ENCODE measurements at regions not wholly inside any gene's neighbourhood (a gene's known extent, or its start where the extent isn't known, plus 50 kb on each side); places are given as distances from the start of the nearest gene placed in this dataset.

DNA sequence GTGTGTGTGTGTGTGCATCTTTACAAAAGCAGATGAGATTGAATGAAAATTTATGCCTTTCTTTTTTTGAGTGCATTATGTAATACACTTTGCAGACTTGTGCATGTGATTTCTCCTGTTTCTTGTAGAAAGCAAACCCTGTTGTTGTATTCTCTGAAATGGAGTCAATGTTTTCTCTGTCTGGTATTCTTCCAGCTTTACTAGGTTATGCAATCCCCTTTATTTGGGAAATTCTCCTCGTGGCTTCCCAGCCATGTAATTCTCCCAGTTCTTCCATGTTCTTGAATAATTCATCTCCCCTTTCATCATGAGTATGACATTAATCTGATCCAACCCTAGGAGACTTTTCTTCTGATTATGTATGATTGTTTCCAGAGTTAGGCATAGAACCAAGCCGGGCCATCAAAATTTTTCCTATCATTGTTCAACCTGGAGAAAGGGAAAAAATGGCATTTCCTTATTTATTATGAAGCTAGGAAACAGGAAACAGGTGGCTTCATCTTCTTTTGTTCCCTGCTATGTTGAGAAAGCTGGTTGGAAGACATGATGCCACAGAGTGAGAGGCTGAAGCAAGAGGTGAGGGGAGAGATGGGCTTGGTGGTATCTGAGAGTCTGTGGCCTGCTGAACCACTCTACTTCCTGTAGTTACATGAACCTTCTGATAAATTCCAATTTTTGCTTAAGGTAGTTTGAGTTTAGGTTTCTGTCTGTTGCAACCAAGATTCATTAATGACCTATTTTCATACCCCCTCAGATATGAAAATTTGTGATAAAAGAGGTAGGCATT lies 68.8 kb downstream of the PRL start:
- TF ChIP-seq TOX (CRISPR knock-in tag; IDR thresholded peaks at IDR 0.05; ENCODE audit: borderline replicate concordance) (no peak), ZC3H10 (CRISPR knock-in tag; IDR thresholded peaks at IDR 0.05) (no peak), SNAI2 (CRISPR knock-in tag; IDR thresholded peaks at IDR 0.05) (no peak), PATZ1 (CRISPR knock-in tag; IDR thresholded peaks at IDR 0.05; ENCODE audit: borderline replicate concordance) (no peak), CSDC2 (CRISPR knock-in tag; IDR thresholded peaks at IDR 0.05) (no peak)
- ATAC-seq: no peak

DNA sequence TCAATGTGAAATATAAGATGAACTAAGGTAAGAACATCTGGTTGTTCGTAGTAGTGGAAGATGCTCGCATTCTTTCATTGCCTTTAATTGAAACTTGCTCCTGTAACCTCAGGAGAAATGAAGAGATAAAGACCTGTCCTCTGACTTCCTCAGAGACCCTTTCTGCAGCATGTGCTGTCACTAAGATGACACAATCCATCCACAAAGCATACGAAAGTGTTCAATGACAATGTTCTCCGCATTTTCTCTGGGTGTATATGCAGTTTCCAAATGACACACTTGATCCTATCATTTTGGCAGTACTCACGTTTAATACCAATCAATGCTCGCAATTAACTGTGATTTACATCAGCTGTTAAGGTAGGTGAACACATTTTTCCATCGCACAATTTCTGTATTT lies 65.8 kb downstream of the PRL start:
- TF ChIP-seq ZC3H10 (CRISPR knock-in tag; IDR thresholded peaks at IDR 0.05) (no peak), TCF4 (CRISPR knock-in tag; IDR thresholded peaks at IDR 0.05; ENCODE audit: borderline replicate concordance) (no peak), ZFP3 (CRISPR knock-in tag; IDR thresholded peaks at IDR 0.05) (no peak), CSDC2 (CRISPR knock-in tag; IDR thresholded peaks at IDR 0.05) (no peak), OSR1 (CRISPR knock-in tag; IDR thresholded peaks at IDR 0.05) (no peak), ESRRG (CRISPR knock-in tag; IDR thresholded peaks at IDR 0.05) (no peak), CREB5 (CRISPR knock-in tag; IDR thresholded peaks at IDR 0.05; ENCODE audit: low read depth) (no peak), GLIS3 (CRISPR knock-in tag; IDR thresholded peaks at IDR 0.05) (no peak), ZNF8 (CRISPR knock-in tag; IDR thresholded peaks at IDR 0.05) (no peak), TSHZ2 (CRISPR knock-in tag; IDR thresholded peaks at IDR 0.05) (no peak)
- no peak for ATAC-seq

DNA sequence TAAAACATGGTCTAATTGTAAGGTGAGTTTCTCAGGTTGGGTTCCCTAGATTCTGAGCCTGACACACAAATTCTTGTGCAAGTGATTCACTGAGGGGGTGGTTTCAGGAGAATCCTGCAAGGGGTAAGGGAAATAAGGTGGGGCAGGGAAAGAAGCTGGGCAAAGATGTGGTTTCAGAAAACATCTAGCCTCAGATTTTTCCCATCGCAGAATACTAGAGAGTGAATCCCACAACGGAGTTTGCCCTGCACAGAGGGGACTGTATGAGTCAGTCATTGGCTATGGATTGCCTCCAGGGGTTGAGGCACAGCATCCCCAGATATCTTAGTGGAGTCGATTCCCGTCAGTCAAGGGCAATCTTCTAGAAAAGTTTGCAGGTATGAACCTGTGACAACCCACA lies 65.2 kb downstream of the PRL start:
- no peak for TF ChIP-seq ZNF70 (CRISPR knock-in tag; IDR thresholded peaks at IDR 0.05)
- TF ChIP-seq CREB5 (CRISPR knock-in tag; IDR thresholded peaks at IDR 0.05; ENCODE audit: low read depth): no peak
- TF ChIP-seq ZNF565 (CRISPR knock-in tag; conservative IDR thresholded peaks at IDR 0.05; ENCODE audit: low read depth): no peak
- no peak for TF ChIP-seq ZFP30 (CRISPR knock-in tag; IDR thresholded peaks at IDR 0.05)
- no peak for TF ChIP-seq RARB (CRISPR knock-in tag; IDR thresholded peaks at IDR 0.05)
- no peak for TF ChIP-seq TSHZ2 (CRISPR knock-in tag; IDR thresholded peaks at IDR 0.05)
- TF ChIP-seq PATZ1 (CRISPR knock-in tag; IDR thresholded peaks at IDR 0.05; ENCODE audit: borderline replicate concordance): no peak
- TF ChIP-seq, protein P1, sequence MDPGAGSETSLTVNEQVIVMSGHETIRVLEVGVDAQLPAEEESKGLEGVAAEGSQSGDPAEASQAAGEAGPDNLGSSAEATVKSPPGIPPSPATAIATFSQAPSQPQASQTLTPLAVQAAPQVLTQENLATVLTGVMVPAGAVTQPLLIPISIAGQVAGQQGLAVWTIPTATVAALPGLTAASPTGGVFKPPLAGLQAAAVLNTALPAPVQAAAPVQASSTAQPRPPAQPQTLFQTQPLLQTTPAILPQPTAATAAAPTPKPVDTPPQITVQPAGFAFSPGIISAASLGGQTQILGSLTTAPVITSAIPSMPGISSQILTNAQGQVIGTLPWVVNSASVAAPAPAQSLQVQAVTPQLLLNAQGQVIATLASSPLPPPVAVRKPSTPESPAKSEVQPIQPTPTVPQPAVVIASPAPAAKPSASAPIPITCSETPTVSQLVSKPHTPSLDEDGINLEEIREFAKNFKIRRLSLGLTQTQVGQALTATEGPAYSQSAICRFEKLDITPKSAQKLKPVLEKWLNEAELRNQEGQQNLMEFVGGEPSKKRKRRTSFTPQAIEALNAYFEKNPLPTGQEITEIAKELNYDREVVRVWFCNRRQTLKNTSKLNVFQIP (CRISPR knock-in tag; IDR thresholded peaks at IDR 0.05; ENCODE audit: borderline replicate concordance, low read depth): no peak
- no peak for TF ChIP-seq ZC3H10 (CRISPR knock-in tag; IDR thresholded peaks at IDR 0.05)
- TF ChIP-seq ARNTL (CRISPR knock-in tag; IDR thresholded peaks at IDR 0.05; ENCODE audit: borderline replicate concordance, low read depth): no peak
- TF ChIP-seq GLIS3 (CRISPR knock-in tag; IDR thresholded peaks at IDR 0.05): no peak
- no peak for TF ChIP-seq ZFP3 (CRISPR knock-in tag; IDR thresholded peaks at IDR 0.05)
- no peak for TF ChIP-seq PPARA (CRISPR knock-in tag; IDR thresholded peaks at IDR 0.05; ENCODE audit: borderline replicate concordance)
- TF ChIP-seq ISL1 (CRISPR knock-in tag; IDR thresholded peaks at IDR 0.05): no peak
- TF ChIP-seq TCF4 (CRISPR knock-in tag; IDR thresholded peaks at IDR 0.05; ENCODE audit: borderline replicate concordance): no peak
- ATAC-seq: no peak
